NCI-H524 (cell line): ENCODE measurements at regions not wholly inside any gene's neighbourhood (a gene's known extent, or its start where the extent isn't known, plus 50 kb on each side); places are given as distances from the start of the nearest gene placed in this dataset.

Experiments used
- DNase-seq, 2 experiments: peaks; one replicate each; lab custom pipeline; 2025; lab: John Stamatoyannopoulos, UW

- DNase-seq, result no peak
These were observed 113.0 kb upstream of the ARGLU1 start for GRCh38 chr13:106680796-106681472.

- DNase-seq, result no peak
These were observed 110.9 kb upstream of the ARGLU1 start for GRCh38 chr13:106678646-106679418.

GRCh38 chr13:106675311-106675710 is 107.4 kb upstream of the ARGLU1 start:
- no peak for DNase-seq

GRCh38 chr13:106660746-106661625 is 93.0 kb upstream of the ARGLU1 start:
- DNase-seq, result no peak

GRCh38 chr13:106657104-106657503 is 89.2 kb upstream of the ARGLU1 start:
- no peak for DNase-seq

- DNase-seq, result no peak
These were observed 88.2 kb upstream of the ARGLU1 start for GRCh38 chr13:106656186-106656585.

- no peak for DNase-seq
These were observed 83.5 kb upstream of the ARGLU1 start for GRCh38 chr13:106651442-106651841.

GRCh38 chr13:106650690-106651205 is 82.8 kb upstream of the ARGLU1 start:
- DNase-seq, result no peak

GRCh38 chr13:106649495-106649894 is 81.6 kb upstream of the ARGLU1 start:
- no peak for DNase-seq

GRCh38 chr13:106640515-106640914 is 72.6 kb upstream of the ARGLU1 start:
- DNase-seq, result no peak

GRCh38 chr13:106637519-106637918 is 69.6 kb upstream of the ARGLU1 start:
- no peak for DNase-seq

- no peak for DNase-seq
These were observed 68.6 kb upstream of the ARGLU1 start for GRCh38 chr13:106636492-106636891.

GRCh38 chr13:106635616-106636015 is 67.7 kb upstream of the ARGLU1 start:
- DNase-seq, result no peak

- DNase-seq, result no peak
These were observed 65.4 kb upstream of the ARGLU1 start for GRCh38 chr13:106633321-106633720.

- DNase-seq, result no peak
These were observed 62.7 kb upstream of the ARGLU1 start for GRCh38 chr13:106630650-106631049.

GRCh38 chr13:106630162-106630561 is 62.2 kb upstream of the ARGLU1 start:
- DNase-seq, result no peak

GRCh38 chr13:106628936-106629659 is 61.2 kb upstream of the ARGLU1 start:
- DNase-seq, result no peak

- DNase-seq, result no peak
These were observed 58.5 kb upstream of the ARGLU1 start for GRCh38 chr13:106626473-106626872.

- no peak for DNase-seq
These were observed 57.6 kb upstream of the ARGLU1 start for GRCh38 chr13:106625578-106625977.

GRCh38 chr13:106623799-106624460 is 56.0 kb upstream of the ARGLU1 start:
- no peak for DNase-seq

- no peak for DNase-seq
These were observed 53.9 kb upstream of the ARGLU1 start for GRCh38 chr13:106621833-106622232.
